Activated CD8-positive, alpha-beta memory T cell treated with anti-CD3 and anti-CD28 coated beads, Interleukin-2, amount 50 U/mL, for 48 hours (primary cell): ENCODE measurements at regions not wholly inside any gene's neighbourhood (a gene's known extent, or its start where the extent isn't known, plus 50 kb on each side); places are given as distances from the start of the nearest gene placed in this dataset.

Experiments used
- DNase-seq: peaks from one replicate; pipeline ENCODE4 v3.0.0-alpha.2; 2020

DNA sequence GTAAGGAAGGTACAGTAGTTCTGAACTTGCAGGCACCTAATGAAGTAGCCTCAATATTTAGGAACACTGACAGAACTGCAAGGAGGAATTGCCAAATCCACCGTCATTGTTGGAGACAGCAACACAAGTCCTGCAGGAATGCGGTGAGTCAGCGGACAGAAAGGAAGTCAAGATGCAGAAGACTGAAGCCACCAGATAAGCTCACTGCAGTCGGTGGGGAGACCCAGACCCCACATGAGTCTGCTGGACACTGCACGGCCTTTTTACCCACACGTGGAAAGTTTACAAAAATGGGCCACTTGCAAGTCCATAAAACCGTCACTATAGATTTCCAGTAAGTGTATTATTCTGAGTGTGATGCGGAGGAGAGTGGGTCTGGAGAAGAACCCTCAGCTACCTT, 1471.6 kb downstream of the TBC1D22A start:
- DNase-seq: no peak

DNA sequence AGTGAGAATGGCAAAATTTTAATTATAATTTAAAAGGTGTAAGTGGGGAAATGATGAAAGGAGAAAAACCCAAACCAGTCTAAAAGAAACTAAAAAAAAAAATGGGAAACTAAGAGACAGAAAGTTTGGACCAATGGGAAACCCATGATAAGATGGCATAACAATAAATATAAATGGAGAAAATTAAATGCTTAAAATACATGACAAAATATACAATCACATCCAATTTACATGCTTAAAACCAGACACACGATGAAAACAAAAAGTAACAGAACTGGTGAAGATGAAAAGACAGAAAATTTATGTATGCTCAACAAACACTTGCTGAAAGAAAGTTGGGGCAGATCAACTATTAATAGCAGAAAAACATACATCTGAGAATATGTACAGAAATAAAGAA, 1471.1 kb downstream of the TBC1D22A start:
- DNase-seq: no peak

DNA sequence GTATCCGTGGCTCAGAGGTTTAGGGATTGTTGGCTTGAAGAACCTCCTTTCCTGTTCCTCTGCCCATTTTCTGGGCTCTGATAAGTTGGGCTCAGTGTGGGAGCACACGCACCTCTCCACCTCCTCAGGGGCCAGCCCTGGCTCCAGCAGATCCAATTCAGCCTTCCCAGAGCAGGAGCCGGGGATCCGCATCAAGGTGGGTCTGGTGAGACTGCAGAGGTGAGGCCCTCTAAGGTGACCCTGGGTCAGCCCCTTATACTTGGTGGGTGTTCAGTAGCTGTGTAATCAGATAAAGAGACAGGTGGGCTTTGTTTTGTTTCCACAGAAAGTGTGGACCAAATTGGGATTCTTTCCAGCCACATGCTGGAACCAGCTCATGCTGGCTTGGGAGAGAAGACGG, 1466.0 kb downstream of the TBC1D22A start:
- no peak for DNase-seq

DNA sequence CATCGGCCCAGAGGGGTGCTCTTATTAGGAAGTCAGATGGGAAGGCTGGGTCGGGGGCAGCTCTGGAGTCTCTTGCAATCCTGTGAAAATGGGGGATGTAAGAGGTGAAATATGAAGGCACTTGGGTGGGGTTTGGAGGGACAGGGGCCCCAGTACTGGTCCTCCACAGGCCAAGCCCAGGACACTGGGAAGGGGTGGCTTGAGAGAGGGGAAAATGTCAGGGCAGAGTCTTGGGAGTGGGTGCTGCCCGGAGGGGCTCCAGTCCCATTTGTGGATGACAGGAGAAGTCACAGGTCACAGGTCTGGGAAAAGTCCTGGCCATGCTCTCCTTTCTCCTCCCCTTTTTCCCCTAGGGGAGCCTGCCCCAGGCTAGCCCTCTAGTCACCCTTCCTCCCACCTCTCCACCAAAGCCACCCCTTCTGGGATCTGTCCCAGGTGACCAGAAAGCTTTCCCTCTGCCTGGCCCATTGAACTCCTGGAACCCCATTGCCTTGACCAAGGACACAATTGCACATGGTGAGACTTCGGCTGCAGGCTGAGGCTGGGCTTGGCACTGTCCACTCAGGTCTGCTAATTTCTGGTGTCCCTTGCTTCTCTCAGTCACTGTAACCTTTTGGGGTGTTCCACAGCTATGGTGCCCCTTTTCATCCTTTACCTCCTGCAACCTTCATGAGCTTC, 1465.0 kb downstream of the TBC1D22A start:
- DNase-seq: no peak

DNA sequence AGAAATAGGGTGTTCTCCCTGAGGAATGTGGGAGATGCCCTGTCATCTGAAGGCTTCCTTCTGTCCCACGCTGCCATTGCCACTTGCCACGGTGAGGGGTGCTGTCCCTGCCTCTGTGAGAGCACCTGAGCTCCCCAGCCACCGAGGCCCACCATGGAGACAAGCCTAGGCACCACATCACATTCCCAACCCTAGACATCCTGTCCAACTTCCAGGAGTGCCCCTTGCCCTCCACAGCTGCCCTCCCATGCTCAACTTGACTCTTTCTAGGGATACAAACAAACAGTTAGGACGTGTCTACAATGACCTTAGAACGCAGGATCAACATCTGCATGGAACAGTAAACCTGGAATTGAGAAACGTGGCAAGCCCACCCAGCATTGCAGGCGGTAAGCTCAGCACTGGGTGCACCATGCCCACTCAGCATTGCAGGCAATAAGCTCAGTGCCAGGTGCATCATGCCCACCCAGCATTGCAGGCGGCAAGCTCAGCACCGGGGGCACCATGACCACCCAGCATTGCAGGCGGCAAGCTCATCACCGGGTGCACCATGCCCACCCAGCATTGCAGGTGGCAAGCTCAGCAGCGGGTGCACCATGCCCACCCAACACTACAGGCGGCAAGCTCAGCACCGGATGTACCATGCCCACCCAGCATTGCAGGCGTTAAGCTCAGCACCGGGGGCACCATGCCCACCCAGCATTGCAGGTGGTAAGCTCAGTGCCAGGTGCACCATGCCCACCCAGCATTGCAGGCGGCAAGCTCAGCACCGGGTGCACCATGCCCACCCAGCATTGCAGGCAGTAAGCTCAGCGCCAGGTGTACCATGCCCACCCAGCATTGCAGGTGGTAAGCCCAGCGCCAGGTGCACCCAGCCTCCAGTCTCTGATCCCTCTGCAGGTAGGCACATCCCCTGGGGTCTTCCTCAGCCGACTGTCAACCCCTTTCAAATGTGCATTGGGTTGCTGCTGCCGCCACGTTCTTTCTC, 1463.9 kb downstream of the TBC1D22A start:
- no peak for DNase-seq

DNA sequence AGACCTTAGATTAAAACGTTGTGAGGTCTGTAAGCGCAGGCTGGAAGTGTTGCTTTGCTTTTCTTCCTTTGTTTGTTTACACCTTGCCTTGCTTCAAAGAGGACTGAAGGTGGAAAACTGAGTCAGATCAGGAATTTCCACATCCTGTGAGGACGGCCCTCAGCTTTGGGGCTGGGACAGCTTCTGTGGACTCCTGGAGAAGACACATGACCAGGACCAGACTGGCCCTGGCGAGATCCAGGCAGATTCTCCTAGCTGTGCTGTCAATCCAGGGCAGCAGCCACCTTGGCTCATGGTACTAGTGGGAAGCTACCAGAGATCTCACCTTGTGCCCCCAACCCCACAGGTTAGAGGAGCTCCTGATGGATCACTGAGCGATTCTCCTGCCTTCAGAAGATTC, 1461.9 kb downstream of the TBC1D22A start:
- no peak for DNase-seq

DNA sequence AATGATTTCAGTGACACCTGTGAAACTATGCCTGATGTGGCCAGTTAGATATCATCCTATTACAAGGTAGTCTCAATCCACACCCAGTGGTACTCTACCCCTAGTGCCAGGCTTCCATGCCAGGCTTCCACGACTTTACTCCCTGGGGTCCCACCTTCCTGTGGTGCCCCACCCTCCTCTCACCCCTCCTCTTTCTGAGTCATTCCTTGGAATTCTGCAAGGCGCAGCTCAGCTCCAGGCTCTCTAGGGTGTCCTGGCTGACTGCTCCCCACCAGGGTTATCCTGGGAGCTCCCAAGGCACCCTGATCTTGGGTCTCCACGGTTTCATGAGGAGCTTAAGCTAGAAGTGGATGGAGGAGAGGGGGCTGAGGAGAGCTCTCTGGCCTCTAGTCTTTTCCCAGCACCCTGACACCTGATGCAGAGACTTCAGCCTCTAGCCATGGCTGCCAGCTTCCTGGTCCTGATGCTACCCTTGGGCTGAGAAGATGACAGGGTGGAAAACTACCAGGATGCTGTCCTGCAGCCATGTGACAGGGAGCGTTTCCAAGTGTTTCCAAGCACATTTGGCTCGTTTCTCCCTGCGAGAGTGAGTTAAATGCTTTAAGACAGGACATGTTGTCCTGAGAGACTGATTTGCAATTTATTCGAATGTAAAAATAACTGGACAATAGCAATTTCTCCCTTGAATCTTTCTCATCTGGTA, 1461.2 kb downstream of the TBC1D22A start:
- no peak for DNase-seq

DNA sequence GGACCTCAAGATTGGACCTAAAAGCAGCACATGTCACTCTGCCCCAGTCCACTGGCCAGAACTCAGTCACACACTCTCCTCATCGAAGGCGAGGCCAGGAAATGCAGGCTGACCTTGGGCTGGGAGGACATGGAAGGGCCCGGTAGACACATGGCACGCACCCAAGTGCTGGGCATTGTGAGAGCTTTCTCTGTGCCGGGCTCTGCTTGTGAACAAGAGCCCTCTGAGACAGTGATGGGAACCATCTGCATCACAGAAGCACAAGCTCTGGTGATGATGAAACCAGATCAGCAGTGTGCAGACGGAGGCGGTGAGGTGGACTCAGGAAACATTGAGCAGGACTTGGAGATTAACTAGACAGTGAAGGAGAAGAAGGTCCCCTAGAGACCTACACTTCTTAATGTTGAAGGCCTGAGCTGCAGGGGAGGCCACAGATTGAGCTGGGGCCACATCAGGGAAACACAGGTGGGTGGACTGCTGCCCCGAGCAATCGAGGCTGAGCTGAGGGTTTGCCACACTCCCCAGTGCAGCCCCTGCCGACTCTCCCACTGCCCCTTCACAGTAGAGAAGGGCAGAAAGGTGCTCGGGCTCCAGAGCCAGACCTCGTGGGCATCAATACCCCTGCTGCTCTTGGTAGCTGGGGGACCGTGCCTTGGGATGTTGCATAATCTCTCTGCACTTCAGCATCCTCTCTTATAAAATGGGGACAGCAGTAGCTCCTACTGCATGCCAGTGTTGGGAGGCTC, 1460.5 kb downstream of the TBC1D22A start:
- DNase-seq: no peak

DNA sequence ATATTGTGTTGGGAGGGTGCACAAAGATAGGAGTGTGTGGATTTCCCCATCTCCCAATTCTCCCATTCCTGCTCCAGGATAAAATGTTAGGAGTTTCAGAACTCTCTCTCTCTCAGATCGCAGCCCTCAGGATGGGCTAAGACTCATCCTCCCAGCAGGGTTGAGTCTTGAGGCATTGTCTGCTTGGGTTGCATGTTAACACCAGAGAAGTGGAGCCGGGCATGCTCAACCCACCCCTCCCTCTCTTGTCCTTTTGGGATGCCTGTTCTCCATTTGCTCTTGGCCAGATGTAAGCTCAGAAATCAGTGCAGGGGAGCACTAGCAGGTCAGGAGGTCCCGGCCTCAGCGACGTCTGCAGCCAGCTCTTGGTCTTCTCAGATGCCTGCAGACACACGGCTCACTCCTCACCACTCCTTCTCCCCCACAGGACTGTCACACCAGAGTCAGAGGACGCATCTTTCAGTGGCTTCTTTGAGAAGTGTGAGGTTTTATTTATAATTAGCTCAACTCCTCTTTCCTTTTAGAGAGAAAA, 1456.5 kb downstream of the TBC1D22A start:
- no peak for DNase-seq

DNA sequence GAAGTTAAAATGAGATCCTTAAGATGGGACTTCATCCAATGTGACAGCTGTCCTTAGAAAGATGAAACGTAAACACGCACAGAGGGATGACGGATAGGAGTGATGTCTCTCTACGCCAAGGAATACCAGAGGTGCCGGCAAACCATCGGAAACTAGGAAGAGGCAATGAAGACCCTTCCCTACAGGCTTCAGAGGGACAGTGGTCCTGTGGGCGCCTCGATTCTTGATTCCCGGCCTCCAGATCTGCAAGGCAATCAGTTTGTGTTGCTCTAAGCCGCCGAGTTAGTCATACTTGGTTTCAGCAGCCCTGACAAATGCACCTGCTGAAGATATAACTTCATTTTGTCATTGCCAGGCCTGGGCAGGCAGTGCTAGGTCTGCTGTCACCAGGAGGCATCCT, 1455.1 kb downstream of the TBC1D22A start:
- DNase-seq: no peak

DNA sequence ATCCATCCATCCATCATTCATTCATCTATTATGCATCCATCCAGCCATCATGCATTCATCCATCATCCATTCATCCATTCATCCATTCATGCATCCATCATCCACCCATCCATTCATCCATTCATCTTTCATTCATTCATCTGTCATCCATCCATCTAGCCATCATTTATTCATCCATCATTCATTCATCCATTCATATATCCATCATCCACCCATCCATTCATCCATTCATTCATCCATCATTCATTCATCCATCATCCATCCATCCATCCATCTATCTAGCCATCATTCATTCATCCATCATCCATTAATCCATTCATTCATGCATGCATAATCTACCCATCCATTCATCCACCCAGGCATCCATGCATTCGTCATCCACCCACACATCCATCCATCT, 1450.3 kb downstream of the TBC1D22A start:
- DNase-seq: no peak

DNA sequence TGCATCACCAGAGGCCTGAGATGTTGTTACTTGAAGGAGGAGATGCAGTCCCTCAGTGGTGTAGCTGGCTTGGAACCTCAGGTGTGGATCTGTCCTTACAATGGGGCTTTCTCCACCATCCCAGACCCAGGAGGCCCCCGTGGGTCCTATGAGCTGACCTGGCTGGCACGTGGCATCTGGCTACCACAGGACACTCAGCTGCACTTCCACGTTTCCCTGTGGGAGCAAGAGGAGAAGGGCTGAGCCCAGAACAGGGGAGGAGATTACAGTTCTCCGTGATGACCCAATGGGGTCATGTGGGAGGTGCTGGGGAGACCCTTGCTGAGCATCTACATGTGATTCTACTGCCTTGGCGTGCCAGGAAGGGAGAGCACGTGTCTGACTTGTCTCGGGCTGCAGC, 1448.4 kb downstream of the TBC1D22A start:
- DNase-seq: no peak

DNA sequence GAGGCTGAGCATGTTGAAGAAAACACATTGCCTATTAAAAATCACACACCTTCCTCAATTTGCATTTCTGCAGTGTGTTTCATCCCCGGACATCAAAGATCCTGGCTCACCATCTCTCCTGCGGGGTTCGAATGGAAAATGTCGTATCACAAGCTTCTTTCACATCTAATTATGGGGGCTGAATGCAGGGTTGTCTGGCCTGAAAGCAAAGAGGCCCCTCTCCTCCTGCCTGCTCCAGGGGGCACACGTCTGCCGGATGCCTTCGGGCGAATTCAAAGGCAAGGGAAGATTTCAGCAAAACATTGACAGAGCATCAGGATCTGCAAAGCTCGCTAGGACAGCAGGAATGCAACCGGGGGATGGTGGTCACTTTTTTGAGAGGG, 1447.7 kb downstream of the TBC1D22A start:
- DNase-seq: no peak

DNA sequence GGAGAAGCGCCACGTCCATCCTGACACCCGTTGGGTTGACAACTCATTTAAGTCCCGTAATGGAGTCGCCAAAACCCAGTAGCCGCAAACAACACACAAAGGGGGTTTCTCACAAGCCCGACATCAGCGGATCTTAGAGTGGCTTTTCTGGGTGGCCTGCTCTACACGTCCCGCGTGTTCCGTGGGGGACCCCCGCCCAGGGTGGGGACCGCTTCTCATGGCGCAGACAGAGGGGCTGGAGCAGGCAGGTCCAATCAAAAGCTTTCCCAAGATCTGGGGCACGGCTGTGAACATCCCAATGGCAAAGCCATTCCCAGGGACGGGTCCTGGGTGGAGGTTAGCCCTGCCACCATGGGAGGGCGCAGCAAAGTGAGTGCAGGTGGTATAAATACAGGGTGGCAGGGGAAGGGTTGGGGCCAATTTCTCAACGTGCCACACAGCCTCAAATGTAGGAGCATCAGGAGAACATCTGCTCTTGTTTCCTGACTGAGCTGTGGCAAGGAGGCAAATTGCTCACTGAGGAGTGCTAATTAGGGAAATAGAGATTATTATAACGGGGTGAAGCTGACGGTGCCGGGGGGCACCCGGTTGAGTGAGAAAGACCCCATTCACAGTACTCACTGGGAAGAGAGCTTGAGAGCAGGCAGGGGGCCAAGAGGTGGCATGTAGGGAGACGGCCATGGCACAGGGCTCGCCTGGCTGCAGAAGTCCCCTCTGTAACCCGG, 1447.2 kb downstream of the TBC1D22A start:
- no peak for DNase-seq

DNA sequence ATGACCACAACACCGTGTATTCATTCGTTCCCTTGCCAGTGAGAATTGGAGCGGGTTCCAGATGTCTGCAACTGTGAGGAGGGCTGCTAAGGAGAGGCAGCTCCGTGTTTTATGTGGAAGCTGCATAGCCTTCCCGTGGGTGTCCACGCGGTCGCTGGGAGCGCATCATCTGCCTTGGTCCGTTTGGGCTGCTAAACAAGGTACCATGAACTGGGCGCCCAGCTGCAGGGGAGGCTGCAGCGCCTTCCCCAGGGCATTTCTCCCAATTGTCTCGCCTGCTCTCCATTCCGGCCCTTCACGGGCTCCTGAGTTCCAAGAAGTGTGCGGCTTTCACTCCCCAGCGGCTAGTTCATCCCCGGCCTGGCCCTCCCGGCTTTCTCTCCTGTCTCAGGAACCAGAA, 1446.4 kb downstream of the TBC1D22A start:
- DNase-seq: no peak

DNA sequence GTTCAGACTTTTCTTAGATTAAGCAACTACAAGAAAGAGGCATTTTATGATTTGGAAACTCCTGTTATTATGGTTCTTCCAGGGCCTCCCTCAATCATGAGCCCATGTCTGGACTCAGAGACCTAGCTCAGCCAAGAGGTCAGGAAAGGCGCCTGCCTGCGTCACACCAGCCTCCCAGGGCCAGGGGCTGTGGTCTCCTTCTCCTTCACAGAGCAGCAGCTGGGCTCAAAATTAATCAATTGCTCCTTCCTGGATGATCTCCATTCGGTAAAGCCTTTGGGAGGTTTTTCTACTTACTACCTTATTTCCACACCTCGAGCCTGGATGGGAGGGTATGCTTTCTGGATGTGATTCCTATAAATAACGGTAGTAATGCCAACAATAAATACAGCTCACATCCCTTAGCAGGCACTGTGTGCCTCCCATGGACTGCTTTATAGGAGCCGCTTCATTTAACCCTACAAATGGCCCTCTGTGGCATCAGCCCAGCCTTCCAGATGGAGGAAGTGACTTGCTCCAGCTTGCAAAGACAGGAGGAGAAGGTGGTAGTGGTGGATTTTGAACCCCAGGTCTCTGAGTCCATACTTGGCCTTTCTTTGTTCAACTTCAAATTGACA, 1445.6 kb downstream of the TBC1D22A start:
- DNase-seq: no peak

DNA sequence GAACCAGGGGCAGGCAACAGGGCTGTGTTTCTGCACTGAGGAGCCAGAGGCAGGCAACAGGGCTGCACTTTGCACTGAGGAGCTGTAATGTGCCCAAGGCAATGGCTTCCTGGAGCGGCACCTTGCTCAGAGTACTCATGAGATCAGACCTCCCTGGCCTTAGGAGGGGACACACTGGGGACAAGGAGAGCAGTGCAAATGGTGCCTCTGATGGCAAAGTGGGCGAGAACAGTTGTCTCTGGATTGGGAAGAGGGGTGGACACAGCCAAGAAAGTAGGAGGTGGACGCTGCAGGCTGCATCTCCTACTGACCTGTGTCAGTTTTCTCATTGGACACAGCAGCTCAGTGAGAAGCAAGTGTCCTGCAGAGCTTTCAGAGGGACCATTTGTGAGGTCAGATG, 1443.3 kb downstream of the TBC1D22A start:
- no peak for DNase-seq

DNA sequence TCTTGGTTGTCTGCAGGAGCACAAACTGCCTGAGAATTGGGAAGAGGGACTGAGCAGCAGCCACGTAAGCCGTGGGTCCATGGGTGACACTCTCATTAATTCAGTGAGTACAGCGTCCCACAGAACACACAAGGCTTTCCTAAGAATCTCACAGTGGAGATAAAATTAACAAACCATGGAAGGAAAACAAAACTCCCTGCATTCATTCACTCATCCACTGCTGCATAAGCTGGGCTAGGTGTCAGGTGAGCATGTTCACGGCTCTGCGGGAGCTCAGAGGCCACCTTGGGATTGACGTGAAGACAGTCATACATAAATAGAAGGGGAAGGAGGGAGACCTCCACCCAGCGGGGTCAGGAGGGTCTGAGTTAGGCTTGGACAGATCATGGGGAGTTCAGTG, 1442.7 kb downstream of the TBC1D22A start:
- no peak for DNase-seq

DNA sequence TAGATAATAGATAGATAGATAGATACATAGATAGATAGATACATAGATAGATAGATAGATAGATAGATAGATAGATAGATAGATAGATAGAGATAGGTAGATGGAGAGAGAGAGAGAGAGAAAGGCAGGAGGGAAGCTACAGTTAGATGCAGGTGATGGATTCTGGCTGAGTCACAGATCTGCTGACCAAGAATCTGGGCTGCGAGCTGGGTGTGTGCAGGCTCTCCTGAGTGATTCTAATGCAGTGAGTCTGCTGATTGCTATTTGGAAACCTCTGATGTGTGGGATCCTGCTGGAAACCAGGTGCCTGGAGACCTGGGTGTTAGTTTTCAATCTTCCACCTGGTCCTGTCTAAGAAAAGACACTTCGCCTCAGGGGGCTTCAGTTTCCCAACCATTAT, 1441.8 kb downstream of the TBC1D22A start:
- no peak for DNase-seq

DNA sequence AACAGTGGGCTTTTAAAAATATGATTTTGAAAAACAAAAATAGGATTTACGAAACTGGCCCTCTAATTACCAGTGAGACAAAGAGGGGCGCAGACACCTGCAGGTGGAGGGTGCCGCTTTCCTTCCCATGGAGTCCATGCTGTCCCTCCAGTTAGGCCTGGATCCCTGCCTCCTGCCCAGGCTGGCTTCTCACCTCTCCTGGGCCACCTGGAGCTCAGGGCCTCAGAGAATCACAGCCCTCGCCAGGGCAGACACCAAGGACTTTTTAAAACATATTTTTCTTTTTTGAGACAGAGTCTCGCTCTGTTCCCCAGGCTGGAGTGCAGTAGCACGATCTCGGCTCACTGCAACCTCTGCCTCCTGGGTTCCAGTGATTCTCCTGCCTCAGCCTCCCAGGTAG, 1437.2 kb downstream of the TBC1D22A start:
- DNase-seq: no peak
